BLaER1 (cell line): ENCODE measurements at regions not wholly inside any gene's neighbourhood (a gene's known extent, or its start where the extent isn't known, plus 50 kb on each side); places are given as distances from the start of the nearest gene placed in this dataset.
"Not testable (repeated sequence)": the region's sequence is repeated elsewhere in the genome, so short reads cannot be mapped to it uniquely, and the experiment has no call there.

Experiments used
- H3K27ac ChIP-seq: shearing (Covaris generic); formaldehyde crosslinking; 2 replicates; pipeline ENCODE4 v1.8.1; 2022
- H3K27me3 ChIP-seq: shearing (Covaris generic); formaldehyde crosslinking; 2 replicates; pipeline ENCODE4 v1.8.1; 2022
- H3K36me3 ChIP-seq: shearing (Covaris generic); formaldehyde crosslinking; 2 replicates; pipeline ENCODE4 v1.8.1; 2022
- H3K4me1 ChIP-seq: shearing (Covaris generic); formaldehyde crosslinking; 2 replicates; pipeline ENCODE4 v1.8.1; 2022
- H3K4me2 ChIP-seq: shearing (Covaris generic); formaldehyde crosslinking; 2 replicates; pipeline ENCODE4 v1.8.1; 2022
- H3K4me3 ChIP-seq: shearing (Covaris generic); formaldehyde crosslinking; 2 replicates; pipeline ENCODE4 v1.8.1; 2022
- H3K9ac ChIP-seq: shearing (Covaris generic); formaldehyde crosslinking; 2 replicates; pipeline ENCODE4 v1.8.1; 2022
- H3K9me3 ChIP-seq: shearing (Covaris generic); formaldehyde crosslinking; 2 replicates; pipeline ENCODE4 v1.8.1; 2022
- H4K20me1 ChIP-seq: shearing (Covaris generic); formaldehyde crosslinking; 2 replicates; pipeline ENCODE4 v1.8.1; 2022
- Cebpa-rat ChIP-seq: shearing (Covaris generic); IDR thresholded peaks from 2 replicates; pipeline ENCODE4 v1.8.1; 2022

DNA sequence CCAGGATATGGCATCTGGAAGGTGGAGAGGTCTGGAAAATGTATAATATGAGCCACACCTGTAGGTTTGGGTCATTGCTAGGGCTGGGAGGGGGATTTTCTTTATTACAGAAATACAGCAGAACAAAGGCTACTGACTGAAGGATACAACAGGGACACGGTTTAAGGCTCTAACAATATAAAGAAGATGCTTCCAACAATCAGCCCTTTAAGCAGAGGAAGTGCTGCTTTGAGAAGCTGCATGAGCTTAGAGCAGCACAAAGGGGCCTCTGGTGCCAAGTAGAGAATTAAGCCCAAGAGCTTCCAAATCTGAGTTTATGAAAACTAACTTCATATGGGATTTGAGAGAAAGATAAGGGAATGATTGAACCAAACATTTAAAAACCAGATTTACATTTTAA, 174.5 kb upstream of the RMP24 start:
- Histone ChIP-seq H3K4me3 (no peak overlapping the region), H3K4me2 (no peak overlapping the region), H3K4me1 (no peaks in the 10 kb centered on the region), H3K27me3 (no peaks in the 10 kb centered on the region), H3K9ac (no peak overlapping the region), H4K20me1 (no peaks in the 10 kb centered on the region), H3K36me3 (no peaks in the 10 kb centered on the region), H3K27ac (no peak overlapping the region), H3K9me3 (no peaks in the 10 kb centered on the region)
- no peak for TF ChIP-seq Cebpa-rat

DNA sequence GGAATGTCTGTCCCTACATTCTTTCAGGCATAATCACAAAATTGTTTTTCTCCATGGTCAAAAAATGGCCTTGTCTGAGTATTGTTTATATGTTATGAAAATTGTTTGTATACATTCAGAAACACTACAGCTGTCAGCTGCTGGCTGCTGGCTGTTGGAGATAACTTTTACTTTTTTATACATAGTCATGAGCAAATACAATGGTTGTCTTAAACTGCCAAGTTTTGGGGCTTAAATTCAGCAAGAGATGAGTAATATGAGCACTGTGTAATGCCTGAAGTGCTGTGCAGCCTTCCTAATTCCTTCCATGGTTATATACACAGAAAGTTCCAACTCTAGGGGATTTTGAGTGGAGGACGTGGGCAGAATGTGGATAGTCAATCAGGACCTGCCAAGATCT, 168.9 kb upstream of the RMP24 start:
- H3K9ac ChIP-seq, result no peak overlapping the region
- no peaks in the 10 kb centered on the region for H3K4me1 ChIP-seq
- no peaks in the 10 kb centered on the region for H3K27me3 ChIP-seq
- H3K36me3 ChIP-seq, result no peaks in the 10 kb centered on the region
- H3K4me3 ChIP-seq, result no peak overlapping the region
- no peak for TF ChIP-seq Cebpa-rat
- no peak overlapping the region for H3K27ac ChIP-seq
- no peak overlapping the region for H3K4me2 ChIP-seq
- H4K20me1 ChIP-seq, result no peaks in the 10 kb centered on the region
- H3K9me3 ChIP-seq, result no peaks in the 10 kb centered on the region

DNA sequence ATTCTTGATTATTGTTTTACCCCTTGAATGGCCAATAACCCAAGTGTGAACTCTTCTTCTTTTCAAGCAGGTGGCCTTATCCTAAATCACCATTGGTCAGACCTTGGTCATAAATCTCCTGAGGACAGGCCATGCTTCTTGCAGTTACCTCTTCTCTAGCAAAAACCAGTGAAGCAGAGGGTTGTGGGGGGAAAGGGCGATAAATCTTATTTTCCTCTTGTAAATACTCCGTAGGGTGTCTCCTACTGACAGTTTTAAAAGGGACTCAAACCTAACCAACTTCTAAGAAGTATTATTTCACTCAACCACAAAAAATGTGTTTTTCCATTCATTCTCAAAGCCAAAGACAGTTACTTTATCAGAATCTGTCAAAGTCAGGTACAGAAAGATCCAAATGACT, 168.1 kb upstream of the RMP24 start:
- no peaks in the 10 kb centered on the region for H4K20me1 ChIP-seq
- no peak overlapping the region for H3K27ac ChIP-seq
- no peak overlapping the region for H3K9ac ChIP-seq
- no peak overlapping the region for H3K4me2 ChIP-seq
- no peaks in the 10 kb centered on the region for H3K9me3 ChIP-seq
- H3K27me3 ChIP-seq, result no peaks in the 10 kb centered on the region
- H3K36me3 ChIP-seq, result no peaks in the 10 kb centered on the region
- TF ChIP-seq Cebpa-rat, result no peak
- H3K4me3 ChIP-seq, result no peak overlapping the region
- peaks cover 3% of the 10 kb centered on the region; the same call in 1 of the 2 replicates for H3K4me1 ChIP-seq

DNA sequence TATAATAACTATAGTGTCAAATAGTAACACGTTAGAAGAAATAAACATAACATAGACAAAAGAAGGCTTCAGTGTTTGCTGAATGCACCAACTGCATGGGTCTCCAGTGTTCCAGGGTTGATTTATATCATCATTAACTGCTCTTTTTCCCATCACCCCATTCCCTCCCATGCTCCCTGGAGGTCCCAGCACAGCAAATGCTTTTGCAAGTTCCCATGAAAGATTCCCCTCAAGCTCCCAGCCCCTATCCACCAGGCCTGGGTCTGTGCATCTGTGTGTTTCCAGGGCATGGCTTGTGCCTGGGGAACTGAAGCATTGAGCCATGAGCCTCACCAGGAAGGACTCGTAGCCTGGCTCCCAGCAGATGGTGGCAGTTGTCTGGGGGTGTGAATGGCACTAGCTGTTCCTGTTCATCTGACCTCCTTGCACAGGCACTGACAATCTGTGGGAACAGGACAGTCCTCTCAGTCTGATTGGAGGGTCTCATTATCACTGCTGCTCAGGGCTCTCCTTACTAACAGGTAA, 164.6 kb upstream of the RMP24 start:
- Histone ChIP-seq H3K4me1 (peaks cover 10% of the 10 kb centered on the region), H3K36me3 (no peaks in the 10 kb centered on the region), H3K27me3 (no peaks in the 10 kb centered on the region), H3K9me3 (no peaks in the 10 kb centered on the region), H3K4me3 (no peak overlapping the region), H3K9ac (no peak overlapping the region), H3K27ac (no peak overlapping the region), H4K20me1 (no peaks in the 10 kb centered on the region), H3K4me2 (no peak overlapping the region)
- no peak for TF ChIP-seq Cebpa-rat

DNA sequence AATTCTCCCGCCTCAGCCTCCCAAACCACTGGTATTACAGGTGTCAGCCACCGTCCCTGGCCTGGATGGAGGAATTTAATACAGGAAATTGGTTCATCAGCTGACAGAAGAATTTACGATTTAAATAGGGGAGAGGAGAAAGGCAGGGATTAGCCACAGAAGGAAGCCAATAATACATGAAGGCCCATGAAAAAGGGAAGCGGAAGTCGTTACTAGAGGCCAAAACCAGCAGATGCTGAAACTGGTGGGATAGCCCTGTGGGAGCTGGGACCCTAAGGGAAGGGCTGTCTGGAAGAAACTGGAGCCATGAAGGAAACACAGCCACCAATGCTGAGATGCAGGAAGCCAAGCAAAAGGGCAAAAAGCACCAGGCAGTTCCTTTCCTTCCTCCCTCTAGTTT, 163.7 kb upstream of the RMP24 start:
- H3K27me3 ChIP-seq, result no peaks in the 10 kb centered on the region
- H4K20me1 ChIP-seq, result no peaks in the 10 kb centered on the region
- no peak overlapping the region for H3K27ac ChIP-seq
- no peak overlapping the region for H3K4me3 ChIP-seq
- no peak overlapping the region for H3K4me2 ChIP-seq
- peaks cover 10% of the 10 kb centered on the region for H3K4me1 ChIP-seq
- no peaks in the 10 kb centered on the region for H3K9me3 ChIP-seq
- no peak overlapping the region for H3K9ac ChIP-seq
- no peak for TF ChIP-seq Cebpa-rat
- H3K36me3 ChIP-seq, result no peaks in the 10 kb centered on the region

DNA sequence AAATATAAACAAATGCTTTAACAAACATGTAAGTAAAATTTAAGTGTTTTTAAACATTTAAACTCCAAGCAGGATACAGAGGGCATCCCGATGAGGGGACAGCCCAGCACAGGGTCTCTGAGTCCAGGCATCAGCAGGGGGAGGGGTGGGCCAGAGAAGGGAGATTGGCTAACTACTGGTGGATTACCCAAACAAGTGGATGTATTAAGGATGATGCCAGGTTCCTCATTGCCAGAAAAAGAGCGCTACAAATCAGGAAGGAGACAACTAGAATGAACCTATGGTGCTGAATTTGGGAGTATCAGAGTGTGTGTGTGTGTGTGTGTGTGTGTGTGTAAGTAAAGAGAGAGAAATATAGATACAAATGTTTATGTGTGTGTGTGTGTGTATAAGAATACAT, 162.0 kb upstream of the RMP24 start:
- no peak overlapping the region for H3K4me3 ChIP-seq
- no peaks in the 10 kb centered on the region for H3K27me3 ChIP-seq
- no peaks in the 10 kb centered on the region for H3K9me3 ChIP-seq
- no peak for TF ChIP-seq Cebpa-rat
- no peaks in the 10 kb centered on the region for H3K36me3 ChIP-seq
- H3K4me2 ChIP-seq, result no peak overlapping the region
- no peak overlapping the region for H3K9ac ChIP-seq
- H3K27ac ChIP-seq, result no peak overlapping the region
- H3K4me1 ChIP-seq, result peaks cover 10% of the 10 kb centered on the region
- no peaks in the 10 kb centered on the region for H4K20me1 ChIP-seq

DNA sequence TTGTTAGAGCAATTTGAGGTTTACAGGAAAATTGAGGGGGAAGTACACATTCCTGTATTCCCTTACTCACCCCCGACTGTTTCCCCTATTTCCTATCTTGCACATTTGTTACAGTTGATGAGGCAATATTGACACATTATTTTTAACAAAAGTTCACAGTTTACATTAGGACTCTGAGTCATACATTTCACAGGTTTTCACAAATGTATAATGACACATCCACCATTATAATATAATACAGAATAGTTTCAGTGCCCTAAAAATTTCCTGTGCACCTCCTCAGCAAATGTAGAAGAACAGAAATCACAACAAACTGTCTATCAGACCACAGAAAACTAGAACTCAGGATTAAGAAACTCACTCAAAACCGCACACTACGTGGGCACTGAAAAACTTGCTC, 160.6 kb upstream of the RMP24 start:
- TF ChIP-seq Cebpa-rat, result no peak
- no peak overlapping the region for H3K9ac ChIP-seq
- H3K27me3 ChIP-seq, result no peaks in the 10 kb centered on the region
- H3K9me3 ChIP-seq, result no peaks in the 10 kb centered on the region
- H3K4me2 ChIP-seq, result no peak overlapping the region
- H3K27ac ChIP-seq, result no peak overlapping the region
- peaks cover 10% of the 10 kb centered on the region for H3K4me1 ChIP-seq
- H3K4me3 ChIP-seq, result no peak overlapping the region
- no peaks in the 10 kb centered on the region for H3K36me3 ChIP-seq
- no peaks in the 10 kb centered on the region for H4K20me1 ChIP-seq

DNA sequence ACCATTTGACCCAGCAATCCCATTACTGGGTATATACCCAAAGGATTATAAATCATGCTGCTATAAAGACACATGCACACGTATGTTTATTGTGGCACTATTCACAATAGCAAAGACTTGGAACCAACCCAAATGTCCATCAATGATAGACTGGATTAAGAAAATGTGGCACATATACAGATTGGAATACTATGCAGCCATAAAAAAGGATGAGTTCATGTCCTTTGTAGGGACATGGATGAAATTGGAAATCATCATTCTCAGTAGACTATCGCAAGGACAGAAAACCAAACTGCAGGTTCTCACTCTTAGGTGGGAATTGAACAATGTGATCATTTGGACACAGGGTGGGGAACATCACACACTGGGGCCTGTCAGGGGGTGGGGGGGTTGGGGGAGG, 157.5 kb upstream of the RMP24 start:
- H3K4me3 ChIP-seq, H3K4me2 ChIP-seq, H3K36me3 ChIP-seq, H3K27ac ChIP-seq, H3K4me1 ChIP-seq, H4K20me1 ChIP-seq, H3K9ac ChIP-seq, H3K27me3 ChIP-seq, H3K9me3 ChIP-seq: not testable (repeated sequence)

DNA sequence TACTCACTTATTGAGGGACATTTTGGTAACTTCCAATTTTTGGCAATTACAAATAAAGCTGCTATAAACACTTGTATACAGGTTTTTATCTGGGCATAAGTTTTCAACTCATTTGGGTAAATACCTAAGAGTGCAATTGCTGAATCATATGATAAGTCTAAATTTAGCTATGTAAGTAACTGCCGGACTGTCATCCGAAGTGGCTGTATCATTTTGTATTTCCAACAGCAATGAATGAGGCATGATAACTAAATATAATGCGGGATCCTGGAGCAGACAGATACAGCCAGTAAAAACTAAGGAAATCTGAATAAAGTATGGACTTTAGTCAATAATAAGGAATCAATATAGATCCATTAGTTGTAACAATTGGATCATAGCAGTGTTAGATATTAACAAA, 156.5 kb upstream of the RMP24 start:
- Histone ChIP-seq H3K9ac (no peak overlapping the region), H3K4me2 (no peak overlapping the region), H3K36me3 (no peaks in the 10 kb centered on the region), H4K20me1 (no peaks in the 10 kb centered on the region), H3K4me3 (no peak overlapping the region), H3K4me1 (no peaks in the 10 kb centered on the region), H3K27me3 (no peaks in the 10 kb centered on the region), H3K9me3 (no peaks in the 10 kb centered on the region), H3K27ac (no peak overlapping the region)
- no peak for TF ChIP-seq Cebpa-rat

DNA sequence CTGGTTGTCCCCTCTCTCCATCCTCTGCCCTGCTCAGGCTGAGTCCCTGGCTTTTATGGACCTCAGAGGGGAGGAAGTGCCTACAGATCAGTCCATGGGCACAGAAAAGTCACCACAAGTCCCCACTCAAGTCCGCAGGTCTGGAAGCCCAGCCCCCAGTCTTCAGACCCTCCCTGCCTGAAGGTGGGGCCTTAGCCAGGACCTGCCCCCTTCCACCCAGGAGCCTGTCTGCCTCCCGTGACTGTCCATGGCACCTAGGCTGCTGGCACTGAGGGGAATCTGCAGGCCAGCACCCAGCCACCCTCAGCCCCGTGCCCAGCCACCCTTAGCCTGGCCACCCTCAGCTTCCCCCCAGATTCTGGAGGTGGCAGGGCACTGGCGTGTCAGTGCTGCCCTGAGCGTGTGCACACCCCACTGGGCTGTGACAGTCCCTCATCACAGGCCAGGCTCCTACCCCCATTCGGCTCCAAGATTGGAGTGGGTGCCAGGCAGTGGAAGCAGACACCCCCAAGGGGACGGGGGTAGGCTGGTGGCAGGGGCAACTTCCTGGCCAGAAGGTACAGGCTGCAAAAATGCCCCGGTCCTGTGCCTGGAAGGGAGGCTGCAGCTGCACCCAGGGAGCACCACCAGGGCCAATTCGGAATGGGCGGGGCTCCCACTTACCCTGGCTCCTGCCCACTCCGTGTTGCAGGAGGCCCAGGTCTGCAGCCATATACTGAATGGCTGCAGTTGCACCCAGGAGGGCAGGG, 154.7 kb upstream of the RMP24 start:
- Histone ChIP-seq H3K4me1 (no peaks in the 10 kb centered on the region), H4K20me1 (no peaks in the 10 kb centered on the region)

DNA sequence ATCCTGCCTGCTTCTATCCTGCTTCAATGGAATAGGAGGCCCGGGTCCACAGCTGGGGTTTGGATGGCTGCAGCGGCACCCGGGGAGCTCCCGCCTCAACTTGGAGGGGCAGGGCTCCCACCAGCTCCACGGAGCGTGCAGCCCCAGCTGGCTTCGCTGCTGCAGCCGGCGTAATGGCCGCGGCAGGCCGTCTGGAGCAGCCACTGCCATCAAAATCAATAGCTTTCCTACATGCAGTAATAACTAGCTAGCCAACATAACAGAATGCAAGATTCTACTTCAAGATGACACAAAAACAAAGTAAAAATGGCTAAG, 154.2 kb upstream of the RMP24 start:
- Histone ChIP-seq H3K27ac (no peak overlapping the region), H3K9me3 (no peaks in the 10 kb centered on the region), H3K4me1 (no peaks in the 10 kb centered on the region), H3K27me3 (no peaks in the 10 kb centered on the region), H3K9ac (no peak overlapping the region), H3K4me3 (no peak overlapping the region), H3K4me2 (no peak overlapping the region), H4K20me1 (no peaks in the 10 kb centered on the region), H3K36me3 (no peaks in the 10 kb centered on the region)
- no peak for TF ChIP-seq Cebpa-rat

More for the DNA sequence above, 154.7 kb upstream of the RMP24 start:
- Histone ChIP-seq H3K9ac (no peak overlapping the region), H3K36me3 (no peaks in the 10 kb centered on the region), H3K4me2 (no peak overlapping the region), H3K27me3 (no peaks in the 10 kb centered on the region), H3K4me3 (no peak overlapping the region), H3K27ac (no peak overlapping the region), H3K9me3 (no peaks in the 10 kb centered on the region)
- no peak for TF ChIP-seq Cebpa-rat
